Body of pancreas (tissue), 4 donors: ENCODE measurements at regions not wholly inside any gene's neighbourhood (a gene's known extent, or its start where the extent isn't known, plus 50 kb on each side); places are given as distances from the start of the nearest gene placed in this dataset.

Experiments
- ATAC-seq: fragments of 150-250 bp; one replicate; pipeline ENCODE4 v1.9.1; 2016
- DNase-seq, 4 donors: peaks; one replicate each; pipeline ENCODE4 v3.0.0-alpha.2; 2019
- H3K27ac ChIP-seq, 4 donors: fragments of 200-600 bp; sonication (generic); 1 replicate in 3 of 4; 2 replicates in 1 of 4; pipeline versions ENCODE4 v1.5.1 to v1.6.1; 2016 to 2019; ENCODE audit warnings: mild to moderate bottlenecking in 1 of 4, mixed read lengths in 1 of 4, moderate library complexity in 1 of 4
- H3K27me3 ChIP-seq, 2 donors: fragments of 200-600 bp; sonication (generic); one replicate each; pipeline ENCODE4 v1.6.0; 2016; ENCODE audit warnings: mild to moderate bottlenecking in 1 of 2
- H3K36me3 ChIP-seq, 2 donors: fragments of 200-600 bp; sonication (generic); replicated peaks in 1 of 2; 2 replicates each; pipeline ENCODE4 v1.5.1; 2016; ENCODE audit warnings: low read depth in 2 of 2; ENCODE audit not compliant: insufficient read depth in 1 of 2
- H3K4me1 ChIP-seq: fragments of 200-600 bp; sonication (generic); one replicate; pipeline ENCODE4 v1.6.0; 2016
- H3K4me3 ChIP-seq, 2 donors: fragments of 200-600 bp; sonication (generic); 1 replicate in 1 of 2; 2 replicates in 1 of 2; pipeline ENCODE4 v1.5.1; 2016 to 2019
- H3K9me3 ChIP-seq, 3 donors: fragments of 200-600 bp; sonication (generic); 1 replicate in 2 of 3; 2 replicates in 1 of 3; pipeline ENCODE4 v1.5.1; 2016
- POLR2A ChIP-seq, 3 donors: fragments of 450-650 bp; IDR thresholded peaks; one replicate each; pipeline ENCODE4 v1.6.1; 2016; ENCODE audit warnings: antibody characterized with exemption in 3 of 3, mild to moderate bottlenecking in 2 of 3
- WGBS, 2 donors: methylation state at CpG; one replicate each; pipeline ENCODE4 v1.1.5; 2017; 5-methylcytosine and 5-hydroxymethylcytosine counted together
- intact Hi-C: fragments of 100-400 bp; cut with DNase I; formaldehyde crosslinking; loops from one replicate; pipeline ENCODE4 v1.15.1; 2023
- TF ChIP-seq, protein P1 (sequence below), 7 experiments: fragments of 450-650 bp in 4 of 7; fragments of 200-600 bp in 3 of 7; sonication (generic) in 3 of 7; IDR thresholded peaks; one replicate each; pipeline ENCODE4 v1.5.1; 2016 to 2019; ENCODE audit warnings: antibody characterized with exemption in 7 of 7

DNA sequence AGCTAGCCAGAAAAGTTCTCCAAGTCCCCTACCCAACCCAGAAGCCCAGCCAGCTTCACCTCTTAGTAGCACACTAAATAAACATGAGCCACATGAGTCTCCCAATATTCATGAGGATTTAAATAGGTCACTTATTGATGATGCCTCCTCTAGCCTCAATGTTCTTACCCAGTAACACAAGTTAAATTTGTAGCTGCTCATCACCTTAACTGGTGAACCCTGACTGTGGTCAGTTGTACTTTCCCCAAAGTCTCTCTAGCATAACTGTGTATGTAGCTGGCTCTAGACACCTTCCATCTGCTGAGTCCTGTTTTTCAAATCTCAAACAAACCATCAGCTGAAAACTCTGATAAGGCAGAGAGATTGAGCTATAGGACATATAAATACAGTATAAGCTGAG is 100.3 kb upstream of the ELAVL2 start:
- no peaks in the 10 kb centered on the region for H3K27me3 ChIP-seq
- intact Hi-C loops = no loop called here
- no peak overlapping the region for H3K4me3 ChIP-seq
- H3K36me3 ChIP-seq = no peaks in the 10 kb centered on the region
- TF ChIP-seq, protein P1, sequence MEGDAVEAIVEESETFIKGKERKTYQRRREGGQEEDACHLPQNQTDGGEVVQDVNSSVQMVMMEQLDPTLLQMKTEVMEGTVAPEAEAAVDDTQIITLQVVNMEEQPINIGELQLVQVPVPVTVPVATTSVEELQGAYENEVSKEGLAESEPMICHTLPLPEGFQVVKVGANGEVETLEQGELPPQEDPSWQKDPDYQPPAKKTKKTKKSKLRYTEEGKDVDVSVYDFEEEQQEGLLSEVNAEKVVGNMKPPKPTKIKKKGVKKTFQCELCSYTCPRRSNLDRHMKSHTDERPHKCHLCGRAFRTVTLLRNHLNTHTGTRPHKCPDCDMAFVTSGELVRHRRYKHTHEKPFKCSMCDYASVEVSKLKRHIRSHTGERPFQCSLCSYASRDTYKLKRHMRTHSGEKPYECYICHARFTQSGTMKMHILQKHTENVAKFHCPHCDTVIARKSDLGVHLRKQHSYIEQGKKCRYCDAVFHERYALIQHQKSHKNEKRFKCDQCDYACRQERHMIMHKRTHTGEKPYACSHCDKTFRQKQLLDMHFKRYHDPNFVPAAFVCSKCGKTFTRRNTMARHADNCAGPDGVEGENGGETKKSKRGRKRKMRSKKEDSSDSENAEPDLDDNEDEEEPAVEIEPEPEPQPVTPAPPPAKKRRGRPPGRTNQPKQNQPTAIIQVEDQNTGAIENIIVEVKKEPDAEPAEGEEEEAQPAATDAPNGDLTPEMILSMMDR (IDR thresholded peaks at IDR 0.05) = no peak
- TF ChIP-seq POLR2A (IDR thresholded peaks at IDR 0.05) = no peak
- DNase-seq (no peak), ATAC-seq (no peak)
- H3K4me1 ChIP-seq = no peaks in the 10 kb centered on the region
- H3K9me3 ChIP-seq = no peaks in the 10 kb centered on the region
- H3K27ac ChIP-seq = no peak overlapping the region

DNA sequence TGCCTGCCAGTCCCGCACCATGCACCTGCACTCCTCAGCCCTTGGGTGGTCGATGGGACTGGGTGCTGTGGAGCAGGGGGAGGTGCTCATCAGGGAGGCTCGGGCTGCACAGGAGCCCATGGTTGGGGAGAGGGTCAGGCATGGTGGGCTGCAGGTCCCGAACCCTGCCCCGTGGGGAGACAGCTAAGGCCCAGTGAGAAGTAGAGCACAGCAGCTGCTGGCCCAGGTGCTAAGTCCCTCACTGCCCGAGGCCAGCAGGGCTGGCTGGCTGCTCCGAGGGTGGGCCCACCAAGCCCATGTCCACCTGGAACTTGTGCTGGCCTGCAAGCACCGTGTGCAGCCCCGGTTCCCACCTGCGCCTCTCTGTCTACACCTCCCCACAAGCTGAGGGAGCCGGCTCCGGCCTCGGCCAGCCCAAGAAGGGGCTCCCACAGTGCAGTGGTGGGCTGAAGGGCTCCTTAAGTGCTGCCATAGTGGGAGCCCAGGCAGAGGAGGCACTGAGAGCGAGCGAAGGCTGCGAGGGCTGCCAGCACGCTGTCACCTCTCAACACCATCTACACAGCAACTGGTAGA is 88.5 kb upstream of the ELAVL2 start:
- Histone ChIP-seq H3K9me3 (no peaks in the 10 kb centered on the region), H3K27ac (no peak overlapping the region), H3K36me3 (no peaks in the 10 kb centered on the region), H3K27me3 (no peaks in the 10 kb centered on the region), H3K4me1 (no peaks in the 10 kb centered on the region), H3K4me3 (no peak overlapping the region)
- WGBS, 2 donors = 89 to 92% methylated on average over 12 to 17 of the region's 17 CpGs
- no peak for DNase-seq
- TF ChIP-seq, protein P1 (IDR thresholded peaks at IDR 0.05) = no peak
- no peak for TF ChIP-seq POLR2A (IDR thresholded peaks at IDR 0.05)
- ATAC-seq = no peak
- intact Hi-C loops = no loop called here

DNA sequence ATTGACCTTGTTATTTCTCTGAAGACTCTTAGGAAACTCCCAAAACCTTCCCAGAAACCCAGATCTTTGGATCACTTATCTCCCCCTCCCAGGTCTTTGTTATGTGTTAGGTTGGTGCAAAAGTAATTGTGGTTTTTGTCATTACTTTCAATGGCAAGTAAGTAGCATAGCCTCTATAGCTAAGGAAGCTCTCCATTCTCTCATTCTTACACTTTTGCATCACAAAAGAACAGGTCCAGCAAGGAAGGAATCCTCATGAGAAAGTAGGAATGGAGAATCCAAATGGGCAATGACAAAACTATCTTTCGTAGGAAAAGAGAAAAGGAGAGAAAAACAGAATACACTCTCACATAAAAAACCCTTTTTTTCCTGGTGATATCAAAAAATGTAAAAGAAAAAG is 81.3 kb upstream of the ELAVL2 start:
- ATAC-seq = no peak
- TF ChIP-seq, protein P1 (IDR thresholded peaks at IDR 0.05) = no peak
- TF ChIP-seq POLR2A (IDR thresholded peaks at IDR 0.05) = no peak
- Histone ChIP-seq H3K4me1 (no peaks in the 10 kb centered on the region), H3K27ac (no peak overlapping the region), H3K27me3 (no peaks in the 10 kb centered on the region), H3K36me3 (no peaks in the 10 kb centered on the region), H3K9me3 (no peaks in the 10 kb centered on the region), H3K4me3 (no peak overlapping the region)
- 31 to 62% methylated on average over 1 of the region's 1 CpG for WGBS, 2 donors
- intact Hi-C loops = no loop called here
- DNase-seq = no peak

GRCh38 chr9:23887781-23888180 is 61.7 kb upstream of the ELAVL2 start:
- peaks cover 0 to 2% (median 0%) of the 10 kb centered on the region in 3 donors for H3K9me3 ChIP-seq
- TF ChIP-seq POLR2A (IDR thresholded peaks at IDR 0.05) = no peak
- TF ChIP-seq, protein P1 (IDR thresholded peaks at IDR 0.05) = no peak
- H3K27me3 ChIP-seq = no peaks in the 10 kb centered on the region
- ATAC-seq (no peak), DNase-seq (no peak)
- H3K4me1 ChIP-seq = no peaks in the 10 kb centered on the region
- H3K36me3 ChIP-seq = no peaks in the 10 kb centered on the region
- intact Hi-C loops = no loop called here
- no peak overlapping the region for H3K27ac ChIP-seq
- no peak overlapping the region for H3K4me3 ChIP-seq
- 50 to 80% methylated on average over 1 of the region's 1 CpG for WGBS, 2 donors
